ENCODE measurements at regions not wholly inside any gene's neighbourhood (a gene's known extent, or its start where the extent isn't known, plus 50 kb on each side); places are given as distances from the start of the nearest gene placed in this dataset.

DNA sequence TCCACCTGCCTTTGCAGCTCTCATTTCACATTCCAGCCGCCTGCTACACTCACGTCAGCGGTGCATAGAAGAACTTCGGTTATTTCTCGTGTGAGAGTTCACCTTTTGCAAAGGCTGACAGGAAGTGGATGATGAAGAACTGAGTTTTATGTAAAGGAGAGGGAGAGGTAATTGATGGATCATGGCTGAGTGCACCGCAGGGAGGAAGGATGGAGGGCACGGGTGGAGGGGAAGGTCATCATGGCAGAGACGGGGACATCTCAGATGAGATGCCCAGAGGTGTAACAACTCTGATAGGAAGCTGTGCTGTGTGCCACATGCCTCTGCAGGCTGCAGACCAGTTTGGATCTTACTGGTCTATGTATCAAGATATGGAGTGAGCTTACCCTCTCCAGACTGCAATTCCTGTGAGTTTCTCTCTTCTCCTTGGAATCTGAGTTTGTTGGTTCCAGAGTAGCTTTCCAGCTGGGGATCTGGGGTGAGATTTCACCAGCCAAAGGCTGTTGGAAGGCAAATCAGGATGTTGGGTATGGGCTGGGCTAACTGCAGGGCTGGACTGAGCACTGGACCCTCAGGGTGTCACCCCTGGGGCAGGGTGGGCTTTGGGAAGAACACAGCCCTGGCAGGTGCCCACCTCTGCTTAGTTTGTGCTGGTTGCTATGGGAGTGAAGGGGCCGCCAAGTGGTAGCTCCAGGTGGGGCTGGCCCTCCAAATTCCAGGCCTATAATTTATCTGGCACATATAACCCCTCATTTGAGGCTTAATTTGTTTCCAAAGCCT is 777.0 kb downstream of the KCNJ18 start:
- Histone ChIP-seq H3K4me2 (ENCODE audit: insufficient read depth, low read length) (no peak overlapping the region), H3K79me2 (ENCODE audit: control insufficient read depth, insufficient read depth, low read length) (no peaks in the 10 kb centered on the region), H4K20me1 (replicated peaks; ENCODE audit: control insufficient read depth, extremely low read depth, insufficient read depth, low read length) (no peaks in the 10 kb centered on the region), H3K9me1 (replicated peaks; ENCODE audit: control insufficient read depth, extremely low read depth, insufficient read depth, low read length) (no peaks in the 10 kb centered on the region), H3K9me3 (replicated peaks; ENCODE audit: control insufficient read depth, insufficient read depth, low read length) (peaks cover 4% of the 10 kb centered on the region), H3K4me3 (replicated peaks in 1 of 3; ENCODE audit: insufficient read depth in 1 of 3, low read depth in 1 of 3, low read length in 3 of 3) (no peak overlapping the region), H3K9ac (replicated peaks; ENCODE audit: extremely low read depth, insufficient read depth, low read length) (no peak overlapping the region), H2AFZ (ENCODE audit: low read depth, low read length) (no peak overlapping the region), H3K27me3 (ENCODE audit: control insufficient read depth in 2 of 2, insufficient read depth in 2 of 2, low read length in 2 of 2) (no peaks in the 10 kb centered on the region), H3K36me3 (ENCODE audit: control insufficient read depth in 2 of 2, extremely low read depth in 1 of 2, insufficient read depth in 2 of 2, low read length in 2 of 2) (no peaks in the 10 kb centered on the region), H3K4me1 (ENCODE audit: control insufficient read depth, extremely low read depth, insufficient read depth, low read length) (no peaks in the 10 kb centered on the region), H3K27ac (ENCODE audit: insufficient read depth, low read depth, low read length) (no peak overlapping the region)
- dilution Hi-C loops (cut with MboI; ENCODE audit: extremely low pct_ligation_motif_present, low sequenced_read_pairs) (no loop called here), intact Hi-C loops (cut with micrococcal nuclease) (no loop called here)
- BruUV-seq (replicated peaks): no TSS peak
- no peak for TF ChIP-seq GATA2 (IDR thresholded peaks at IDR 0.05; ENCODE audit: insufficient read depth, insufficient read length, low read depth, low read length)
- TF ChIP-seq MYC (IDR thresholded peaks at IDR 0.05; ENCODE audit: low read depth, low read length): no peak
- TF ChIP-seq POLR2AphosphoS5 (IDR thresholded peaks at IDR 0.05; ENCODE audit: insufficient read depth, low read depth, low read length): no peak
- TF ChIP-seq EZH2 (IDR thresholded peaks at IDR 0.05; ENCODE audit: borderline replicate concordance, low read depth, low read length, severe bottlenecking): no peak
- TF ChIP-seq, protein P1, sequence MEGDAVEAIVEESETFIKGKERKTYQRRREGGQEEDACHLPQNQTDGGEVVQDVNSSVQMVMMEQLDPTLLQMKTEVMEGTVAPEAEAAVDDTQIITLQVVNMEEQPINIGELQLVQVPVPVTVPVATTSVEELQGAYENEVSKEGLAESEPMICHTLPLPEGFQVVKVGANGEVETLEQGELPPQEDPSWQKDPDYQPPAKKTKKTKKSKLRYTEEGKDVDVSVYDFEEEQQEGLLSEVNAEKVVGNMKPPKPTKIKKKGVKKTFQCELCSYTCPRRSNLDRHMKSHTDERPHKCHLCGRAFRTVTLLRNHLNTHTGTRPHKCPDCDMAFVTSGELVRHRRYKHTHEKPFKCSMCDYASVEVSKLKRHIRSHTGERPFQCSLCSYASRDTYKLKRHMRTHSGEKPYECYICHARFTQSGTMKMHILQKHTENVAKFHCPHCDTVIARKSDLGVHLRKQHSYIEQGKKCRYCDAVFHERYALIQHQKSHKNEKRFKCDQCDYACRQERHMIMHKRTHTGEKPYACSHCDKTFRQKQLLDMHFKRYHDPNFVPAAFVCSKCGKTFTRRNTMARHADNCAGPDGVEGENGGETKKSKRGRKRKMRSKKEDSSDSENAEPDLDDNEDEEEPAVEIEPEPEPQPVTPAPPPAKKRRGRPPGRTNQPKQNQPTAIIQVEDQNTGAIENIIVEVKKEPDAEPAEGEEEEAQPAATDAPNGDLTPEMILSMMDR (IDR thresholded peaks at IDR 0.05; ENCODE audit: extremely low read depth in 1 of 2, insufficient read depth in 1 of 2, low read depth in 1 of 2, low read length in 2 of 2): no peak
- no peak for TF ChIP-seq POLR2A (IDR thresholded peaks at IDR 0.05; ENCODE audit: low read depth, low read length)
- TF ChIP-seq, protein P2, sequence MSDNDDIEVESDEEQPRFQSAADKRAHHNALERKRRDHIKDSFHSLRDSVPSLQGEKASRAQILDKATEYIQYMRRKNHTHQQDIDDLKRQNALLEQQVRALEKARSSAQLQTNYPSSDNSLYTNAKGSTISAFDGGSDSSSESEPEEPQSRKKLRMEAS (IDR thresholded peaks at IDR 0.05; ENCODE audit: insufficient read depth, insufficient read length): no peak
- TF ChIP-seq JUN (IDR thresholded peaks at IDR 0.05; ENCODE audit: borderline replicate concordance, insufficient read depth, insufficient read length, low read depth): no peak
- no peak for TF ChIP-seq FOS (IDR thresholded peaks at IDR 0.05; ENCODE audit: borderline replicate concordance, insufficient read depth, low read length)
- ChIA-PET POLR2A (no interaction called here), CTCF (no interaction called here)
- DNase-seq (ENCODE audit: low read depth, low spot score) (no peak), FAIRE-seq (no peak)
